Upper lobe of left lung (tissue), 4 donors: ENCODE measurements at regions not wholly inside any gene's neighbourhood (a gene's known extent, or its start where the extent isn't known, plus 50 kb on each side); places are given as distances from the start of the nearest gene placed in this dataset.

ENCODE experiments used
- CTCF ChIP-seq, 6 experiments: fragments of 450-650 bp in 4 of 6; fragments of 200-600 bp in 2 of 6; sonication (generic) in 2 of 6; IDR thresholded peaks; one replicate each; pipeline ENCODE4 v1.5.1; 2016 to 2019; ENCODE audit warnings: antibody characterized with exemption in 6 of 6
- POLR2A ChIP-seq, 4 donors: fragments of 450-650 bp; IDR thresholded peaks; one replicate each; pipeline ENCODE4 v1.5.1; 2016 to 2017; ENCODE audit warnings: antibody characterized with exemption in 4 of 4, mild to moderate bottlenecking in 2 of 4

- TF ChIP-seq POLR2A (IDR thresholded peaks at IDR 0.05) = no peak
- TF ChIP-seq CTCF (IDR thresholded peaks at IDR 0.05) = no peak
These were observed 212.3 kb upstream of the DAPK1 start for GRCh38 chr9:87285183-87285850.
